Fibroblast of skin of left quadriceps (primary cell): ENCODE measurements at regions not wholly inside any gene's neighbourhood (a gene's known extent, or its start where the extent isn't known, plus 50 kb on each side); places are given as distances from the start of the nearest gene placed in this dataset.
"Not testable (repeated sequence)": the region's sequence is repeated elsewhere in the genome, so short reads cannot be mapped to it uniquely, and the experiment has no call there.

Experiments
- DNase-seq, 2 experiments: peaks; one replicate each; pipeline ENCODE4 v3.0.0-alpha.2; 2013; ENCODE audit warnings: low read depth in 2 of 2

DNA sequence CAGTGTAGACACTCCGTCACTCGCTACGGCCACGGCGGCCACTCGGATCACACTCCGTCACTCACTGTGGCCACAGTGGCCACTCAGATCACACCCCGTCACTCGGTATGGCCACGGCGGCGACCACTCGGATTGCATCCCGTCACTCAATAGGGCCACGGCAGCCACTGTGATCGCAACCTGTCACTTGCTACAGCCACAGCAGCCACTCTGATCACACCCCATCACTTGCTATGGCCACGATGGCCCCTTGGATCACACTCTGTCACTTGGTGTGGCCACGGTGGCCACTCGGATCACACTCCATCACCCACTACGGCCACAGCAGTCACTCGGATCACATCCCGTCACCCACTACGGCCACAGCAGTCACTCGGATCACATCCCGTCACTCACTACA is 175.3 kb downstream of the LAT start:
- not testable (repeated sequence) for DNase-seq

DNA sequence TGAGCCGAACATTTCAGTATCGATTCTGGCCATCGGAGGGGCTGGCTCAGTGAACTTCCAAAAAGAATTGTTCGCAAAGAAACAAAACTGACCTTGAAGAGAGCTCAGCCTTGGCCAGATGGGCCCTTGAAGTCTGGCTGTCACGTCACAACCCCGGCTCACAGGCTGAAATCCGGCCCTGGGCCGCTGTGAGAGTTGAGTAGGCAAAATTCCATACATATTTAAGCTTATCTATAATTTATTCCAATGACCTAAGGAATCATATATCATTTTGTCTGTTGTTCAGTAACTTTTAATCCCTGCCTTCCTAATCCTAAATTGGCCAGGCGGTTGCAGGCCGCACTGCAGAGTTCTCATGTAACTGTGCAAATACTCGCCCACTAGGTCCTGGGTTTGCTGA is 174.8 kb downstream of the LAT start:
- peak; percentile 3 to 4 for DNase-seq

DNA sequence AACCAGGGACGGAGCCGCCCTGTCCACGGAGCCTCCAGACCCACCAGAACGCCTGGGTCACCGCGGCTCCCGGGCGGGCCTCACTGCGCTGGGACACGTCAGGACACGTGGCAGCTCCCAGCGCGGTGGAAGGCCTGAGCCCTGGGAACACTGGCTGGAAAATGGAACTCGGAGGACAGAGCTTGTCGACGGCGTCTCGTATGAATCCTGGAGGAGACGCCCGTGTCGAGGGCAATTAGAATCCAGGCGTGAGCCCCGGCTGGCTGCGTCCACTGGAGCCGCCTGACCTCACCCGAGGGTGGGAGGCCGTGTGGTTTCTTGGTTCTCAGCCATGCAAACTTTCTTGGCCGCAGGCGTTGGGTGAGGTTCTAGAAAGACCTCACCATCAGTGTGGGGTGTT is 173.9 kb downstream of the LAT start:
- no peak for DNase-seq

DNA sequence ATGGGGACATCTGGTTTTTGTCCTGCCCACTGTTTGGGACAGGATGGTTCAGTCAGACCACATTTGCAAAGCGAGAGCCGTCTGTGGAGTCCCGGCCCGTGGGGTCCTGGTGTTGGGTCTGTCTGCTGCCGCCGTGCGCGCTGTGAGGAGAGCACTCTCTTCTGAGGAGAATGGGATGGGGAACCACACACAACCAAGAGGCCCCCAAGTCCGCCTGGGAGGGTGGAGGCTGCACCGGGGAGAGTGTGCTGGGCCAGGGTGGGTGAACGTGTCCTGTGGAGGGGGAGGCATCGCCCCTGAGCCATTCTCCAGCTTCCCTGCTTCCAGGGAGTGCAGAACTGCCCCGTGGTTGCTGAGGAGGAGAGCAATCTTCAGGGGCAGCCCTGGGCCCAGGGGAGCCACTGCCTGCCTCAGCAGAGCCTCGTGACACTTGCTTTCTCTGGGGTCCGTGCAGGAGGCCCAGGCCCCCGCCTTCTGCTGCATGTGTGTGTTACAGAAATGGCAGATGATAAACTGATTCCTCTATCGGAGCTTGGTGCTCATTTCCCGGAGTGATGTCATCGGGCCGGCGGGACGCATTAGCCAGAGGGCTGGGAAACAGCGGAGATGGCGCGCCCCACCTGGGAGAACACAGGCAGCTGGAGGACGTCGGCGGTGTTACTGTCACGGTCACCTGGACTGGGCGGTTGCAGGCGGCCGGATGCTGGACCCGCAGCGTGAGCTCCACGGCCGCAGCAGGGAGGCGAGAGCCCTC is 173.4 kb downstream of the LAT start:
- DNase-seq = not testable (repeated sequence)

DNA sequence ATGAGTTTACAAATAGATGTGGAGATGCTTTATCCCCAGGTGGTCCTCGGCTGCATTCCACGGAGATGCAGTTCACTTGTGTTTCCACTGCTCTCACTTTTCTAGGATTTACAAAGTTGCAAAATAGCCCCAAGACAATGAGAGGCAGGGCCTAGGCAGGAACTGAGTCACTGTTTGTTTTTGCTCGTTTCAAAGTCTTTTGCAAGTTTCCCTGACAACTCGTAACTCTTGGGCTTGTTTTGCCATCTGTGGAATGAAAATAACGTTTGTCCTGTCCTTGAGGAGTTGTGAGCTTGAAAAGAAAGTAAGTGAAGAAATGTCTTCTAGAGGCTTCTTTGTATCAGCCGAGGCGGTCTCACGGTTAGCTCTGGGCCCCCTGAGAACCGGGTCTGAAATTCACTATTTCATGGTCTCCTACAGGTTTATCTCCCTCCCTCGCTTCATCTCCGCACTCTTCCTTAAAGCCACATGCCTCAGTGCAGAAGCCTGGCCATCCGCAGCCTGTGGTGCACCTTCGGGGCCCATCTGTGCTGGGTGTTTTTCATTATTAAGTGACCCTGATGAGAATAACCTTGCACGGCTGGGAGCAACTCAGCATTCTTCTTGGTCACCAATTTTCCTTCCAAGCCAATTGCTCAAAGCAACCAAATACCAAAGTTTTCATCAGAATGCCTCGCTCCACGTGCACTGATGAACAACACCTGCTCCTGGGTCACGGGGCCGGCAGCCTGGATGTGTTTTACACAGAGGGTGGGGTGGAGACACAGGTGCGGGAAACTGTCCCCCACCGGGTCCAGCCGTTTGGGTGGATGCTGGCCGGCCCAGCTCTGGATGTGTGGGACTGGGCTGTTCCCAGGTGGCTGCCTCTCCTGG is 172.4 kb downstream of the LAT start:
- DNase-seq = peak; percentile 75 to 78

DNA sequence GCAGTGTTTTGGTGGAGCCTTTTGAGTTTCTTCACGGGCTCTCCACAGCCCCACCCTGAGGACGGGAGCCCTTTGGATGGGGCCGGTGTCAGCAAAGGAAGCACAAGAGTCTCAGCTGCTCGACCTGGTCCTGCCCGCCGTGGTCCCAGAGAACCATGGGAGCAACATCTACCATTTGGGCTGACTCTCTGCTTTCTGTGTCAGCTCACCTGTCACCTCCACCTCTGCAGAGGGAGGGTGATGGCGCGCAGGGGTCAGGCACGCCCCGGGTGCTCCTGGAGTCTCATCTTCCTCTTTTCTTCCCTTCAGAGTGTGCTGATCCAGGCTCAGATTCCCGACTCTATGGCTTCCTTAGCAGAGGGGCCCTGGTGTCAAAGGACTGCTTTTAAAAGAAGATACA is 171.7 kb downstream of the LAT start:
- no peak for DNase-seq

DNA sequence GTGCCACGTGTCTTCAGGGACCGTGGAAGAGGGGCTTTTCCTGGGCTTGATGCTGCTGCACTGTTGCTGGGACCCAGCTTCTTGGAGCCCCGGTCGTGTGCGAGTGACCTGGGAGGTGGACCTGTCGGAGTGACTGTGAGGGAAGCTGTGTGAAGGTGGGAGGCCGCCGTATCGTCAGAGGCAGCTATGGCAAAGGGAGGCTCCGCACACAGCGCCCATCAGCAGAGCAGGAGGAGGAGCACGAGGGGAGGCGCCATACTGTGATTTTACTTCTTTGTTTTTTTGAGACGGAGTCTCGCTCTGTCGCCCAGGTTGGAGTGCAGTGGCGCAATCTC is 171.0 kb downstream of the LAT start:
- not testable (repeated sequence) for DNase-seq

DNA sequence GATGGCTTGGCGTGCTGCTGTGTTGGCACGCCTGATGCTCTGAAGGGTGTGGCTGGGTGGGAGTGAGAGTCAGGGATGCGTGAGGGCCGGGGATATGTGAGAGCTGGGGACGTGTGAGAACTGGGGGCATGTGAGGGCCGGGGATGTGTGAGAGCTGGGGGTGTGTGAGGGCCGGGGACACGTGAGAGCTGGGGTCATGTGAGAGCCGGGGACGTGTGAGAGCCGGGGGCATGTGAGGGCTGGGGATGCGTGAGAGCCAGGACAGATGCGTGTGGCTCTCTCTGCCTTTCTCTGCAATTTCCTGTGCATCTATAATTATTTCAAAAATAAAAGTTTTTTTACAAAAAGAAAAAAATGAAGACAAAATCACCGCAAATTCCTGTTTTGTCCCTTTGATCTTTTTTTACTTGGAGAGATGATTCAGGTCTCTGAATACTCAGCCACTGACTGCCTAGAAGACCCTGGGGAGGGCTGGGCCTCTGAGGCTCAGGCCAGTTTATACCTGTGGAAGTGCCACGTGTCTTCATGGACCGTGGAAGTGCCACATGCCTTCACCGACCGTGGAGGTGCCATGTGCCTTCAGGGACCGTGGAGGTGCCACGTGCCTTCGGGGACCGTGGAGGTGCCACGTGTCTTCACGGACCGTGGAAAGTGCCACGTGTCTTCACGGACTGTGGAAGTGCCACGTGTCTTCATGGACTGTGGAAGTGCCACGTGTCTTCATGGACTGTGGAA is 170.4 kb downstream of the LAT start:
- DNase-seq = not testable (repeated sequence)

DNA sequence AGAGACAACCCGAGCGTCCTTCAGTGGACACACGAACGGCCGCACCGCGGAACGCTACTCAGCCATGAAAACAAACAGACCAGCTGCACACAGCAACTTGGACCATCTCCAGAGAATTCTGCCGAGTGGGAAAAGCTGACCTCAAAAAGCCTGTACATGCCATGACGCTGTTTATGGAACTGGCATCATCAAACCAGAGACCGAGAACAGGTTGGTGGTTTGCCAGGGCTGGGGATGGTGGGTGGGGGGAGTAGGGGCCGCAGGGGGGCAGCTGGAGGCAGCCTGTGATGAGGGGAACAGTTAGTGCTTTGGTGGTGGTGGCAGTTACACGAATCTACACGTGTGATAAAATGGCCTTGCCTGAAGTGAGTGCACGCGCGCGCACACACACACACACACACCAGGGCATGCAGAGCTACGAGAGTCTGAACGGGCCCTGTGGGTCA is 169.8 kb downstream of the LAT start:
- DNase-seq = no peak

DNA sequence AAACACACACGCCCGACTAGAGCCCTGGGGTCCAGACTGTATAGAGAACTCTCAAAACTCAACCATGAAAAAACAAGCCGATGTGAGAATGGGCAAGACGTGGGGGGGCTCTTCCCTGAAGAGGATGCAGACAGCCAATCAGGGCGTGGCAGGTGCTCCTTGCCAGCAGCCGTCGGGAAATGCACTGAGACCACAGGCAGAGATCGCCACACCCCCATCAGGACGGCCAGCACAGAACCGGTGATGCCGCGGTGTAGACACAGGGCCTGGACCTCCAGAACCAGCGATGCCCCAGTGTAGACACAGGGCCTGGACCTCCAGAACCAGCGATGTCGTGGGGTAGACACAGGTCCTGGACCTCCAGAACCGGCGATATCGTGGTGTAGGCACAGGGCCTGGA is 169.2 kb downstream of the LAT start:
- DNase-seq = no peak

DNA sequence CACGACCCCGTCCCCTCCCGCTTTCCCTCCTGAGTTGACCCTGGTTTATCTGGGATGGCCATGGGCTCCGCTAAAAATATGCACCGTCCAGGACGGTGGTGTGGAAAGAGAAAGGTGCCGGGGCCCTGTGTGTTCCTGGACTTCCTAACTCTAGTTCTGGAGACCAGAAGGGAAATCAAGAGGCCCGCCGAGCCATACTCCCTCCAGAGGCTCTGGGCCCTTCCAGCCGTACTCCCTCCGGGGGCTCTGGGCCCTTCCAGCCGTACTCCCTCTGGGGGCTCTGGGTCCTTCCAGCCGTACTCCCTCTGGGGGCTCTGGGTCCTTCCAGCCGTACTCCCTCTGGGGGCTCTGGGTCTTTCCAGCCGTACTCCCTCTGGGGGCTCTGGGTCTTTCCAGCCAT is 168.5 kb downstream of the LAT start:
- not testable (repeated sequence) for DNase-seq

DNA sequence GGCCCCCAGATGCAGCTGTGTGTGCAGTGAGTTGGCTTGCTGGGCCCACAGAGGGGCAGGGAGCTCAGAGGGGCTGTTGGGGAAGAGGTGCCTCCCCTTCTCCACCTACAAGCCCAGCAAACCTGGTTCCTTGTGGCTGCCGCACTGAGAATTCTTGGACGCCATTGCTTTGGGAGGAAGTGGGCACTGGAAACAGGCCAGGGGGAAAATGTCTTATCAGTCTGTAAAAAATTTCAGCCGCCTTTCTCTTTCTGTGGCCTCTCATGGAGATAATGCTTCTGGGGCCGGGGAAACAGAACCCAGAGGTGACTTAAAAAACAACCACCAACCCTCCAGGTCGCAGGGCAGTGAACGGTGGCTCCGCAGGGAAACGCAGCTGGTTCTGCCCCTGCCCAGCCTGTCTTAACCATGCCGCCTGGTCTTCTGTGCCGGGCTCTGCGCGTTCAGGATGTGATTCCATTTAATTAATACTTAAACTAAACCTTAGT is 167.7 kb downstream of the LAT start:
- not testable (repeated sequence) for DNase-seq

DNA sequence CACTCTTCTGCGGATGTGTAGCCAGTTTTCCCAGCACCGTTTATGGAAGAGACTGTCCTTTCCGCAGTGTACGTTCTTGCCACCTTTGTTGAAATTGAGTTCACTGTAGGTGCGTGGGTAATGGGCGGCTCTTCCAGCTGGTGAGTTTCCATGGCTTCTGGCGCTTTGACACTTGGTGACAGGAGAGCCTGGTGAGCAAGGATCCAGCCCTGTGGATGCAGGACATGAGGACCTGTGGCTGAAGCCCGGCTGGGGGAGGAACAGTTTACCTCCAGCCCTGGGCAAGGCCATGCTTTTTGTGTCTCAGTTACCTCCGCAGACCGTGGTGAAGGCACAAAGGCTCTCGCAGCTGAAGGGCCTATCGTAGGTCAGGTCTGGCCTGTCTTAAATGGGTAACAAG is 166.5 kb downstream of the LAT start:
- no peak for DNase-seq

DNA sequence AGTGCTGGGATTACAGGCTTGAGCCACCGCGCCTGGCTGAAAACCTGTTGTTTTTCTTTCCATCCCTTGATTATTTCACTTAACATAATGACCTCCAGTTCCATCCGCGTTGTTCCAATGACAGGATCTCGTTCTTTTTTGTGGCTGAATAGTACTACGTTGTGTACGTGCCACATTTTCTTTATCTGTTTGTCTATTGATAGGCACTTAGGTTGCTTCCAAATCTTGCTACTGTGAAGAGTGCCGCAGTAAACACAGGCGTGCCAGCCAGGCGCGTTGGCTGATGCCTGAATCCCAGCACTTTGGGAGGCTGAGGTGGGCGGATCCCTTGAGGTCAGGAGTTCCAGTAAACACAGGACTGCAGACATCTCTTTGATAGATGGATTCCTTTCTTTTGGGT is 165.1 kb downstream of the LAT start:
- DNase-seq = not testable (repeated sequence)

DNA sequence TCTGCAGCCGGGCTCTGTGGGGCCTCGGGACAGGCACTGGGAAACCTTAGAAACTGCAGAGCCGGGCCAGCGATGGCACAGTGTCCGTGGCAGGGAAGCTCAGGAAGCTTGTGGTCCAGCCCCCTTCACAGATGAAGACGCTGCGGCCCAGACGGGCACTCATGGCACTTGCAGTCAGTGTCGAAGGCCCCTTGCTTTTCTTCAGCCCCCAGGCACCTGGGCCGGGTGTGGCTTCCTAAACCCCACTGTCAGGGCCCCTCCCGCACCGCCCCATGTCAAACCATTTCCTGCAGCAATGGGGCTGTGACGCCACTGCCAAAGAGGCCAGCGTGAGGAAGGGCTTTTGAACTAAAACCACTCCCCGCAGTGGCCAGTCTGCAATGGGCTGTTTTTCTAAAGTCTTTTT is 164.0 kb downstream of the LAT start:
- no peak for DNase-seq

DNA sequence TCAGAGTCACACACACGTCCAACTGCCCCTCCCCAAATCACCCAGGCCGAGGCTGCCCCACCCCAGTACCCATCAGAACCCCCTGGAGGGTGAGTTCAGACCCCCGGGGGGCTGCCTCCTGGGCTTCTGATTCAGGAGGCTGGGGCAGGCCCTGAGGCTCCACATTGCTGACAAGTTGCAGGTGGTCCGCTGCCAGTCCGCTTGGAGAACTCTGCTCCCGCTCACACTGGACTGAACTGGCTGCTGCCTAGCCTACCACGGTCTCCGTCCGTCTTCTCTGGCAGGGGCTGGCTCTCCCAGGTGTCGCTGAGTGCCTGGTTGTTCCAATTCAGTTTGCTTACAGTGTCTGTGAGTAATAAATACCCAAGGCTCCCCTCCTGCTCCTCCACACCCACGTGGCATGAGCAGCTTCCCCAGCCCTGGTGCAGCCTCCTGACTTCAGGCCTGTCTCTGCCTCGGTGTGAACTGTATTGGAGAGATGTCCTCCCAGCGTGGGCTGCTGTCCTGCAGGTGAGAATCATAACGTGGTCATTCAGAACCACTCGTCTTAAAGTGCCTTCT is 163.4 kb downstream of the LAT start:
- no peak for DNase-seq

DNA sequence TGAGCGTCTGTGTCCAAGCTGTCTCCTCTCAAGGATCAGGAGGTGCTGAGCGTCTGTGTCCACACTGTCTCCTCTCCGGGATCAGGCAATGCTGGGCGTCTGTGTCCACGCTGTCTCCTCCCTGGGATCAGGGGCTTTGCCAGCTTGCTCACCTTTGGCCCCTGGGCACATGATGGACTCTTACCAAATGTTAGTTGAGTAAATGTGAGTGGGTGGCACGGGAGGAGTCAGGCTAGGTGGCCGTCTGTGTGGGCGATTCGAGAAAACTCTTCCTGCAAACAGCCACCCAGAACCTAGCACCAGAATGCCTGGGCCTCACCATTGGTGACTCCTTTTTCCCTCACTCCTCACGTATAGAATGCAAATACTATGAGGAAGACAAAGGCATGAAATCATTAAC is 162.9 kb downstream of the LAT start:
- not testable (repeated sequence) for DNase-seq

DNA sequence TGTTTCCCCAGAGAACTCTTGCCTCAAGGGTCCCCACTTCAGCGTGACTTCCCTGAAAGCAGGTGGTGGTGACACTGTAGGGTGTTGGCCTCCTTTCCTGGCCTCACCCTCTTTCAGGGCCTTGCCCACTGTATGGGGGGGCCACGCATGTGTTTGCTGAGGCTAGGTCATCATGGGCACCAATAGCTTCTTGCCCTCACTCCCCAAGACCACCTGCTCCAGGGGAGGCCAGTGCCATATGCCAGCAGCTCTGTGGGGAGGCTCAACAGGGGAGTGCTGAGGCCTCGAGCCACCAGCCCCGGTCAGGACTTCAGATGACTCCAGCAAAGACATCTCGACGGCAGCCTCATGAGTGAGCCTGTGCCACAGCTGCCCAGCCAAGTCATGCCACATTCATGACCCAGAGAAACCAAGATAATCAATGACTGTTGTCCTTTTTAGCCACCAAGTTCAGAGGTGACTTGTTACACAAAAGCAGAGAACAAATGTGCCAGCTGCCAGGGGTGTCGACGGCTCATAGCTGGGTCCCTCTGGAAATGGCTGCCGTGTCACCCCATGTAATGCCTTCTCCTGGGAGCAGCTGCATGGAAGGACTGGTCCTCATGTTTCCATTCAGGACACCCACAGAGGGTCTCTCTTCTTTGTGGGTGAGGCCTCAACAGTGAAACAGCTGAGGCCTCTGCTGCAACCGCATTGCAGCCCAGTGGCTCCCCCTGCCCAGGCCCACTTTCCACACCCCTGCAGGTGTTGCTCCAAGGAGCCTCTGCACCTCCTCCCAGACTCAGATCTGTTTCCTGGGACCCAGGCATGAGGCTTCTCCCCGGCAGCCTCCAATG is 162.2 kb downstream of the LAT start:
- DNase-seq = not testable (repeated sequence)

DNA sequence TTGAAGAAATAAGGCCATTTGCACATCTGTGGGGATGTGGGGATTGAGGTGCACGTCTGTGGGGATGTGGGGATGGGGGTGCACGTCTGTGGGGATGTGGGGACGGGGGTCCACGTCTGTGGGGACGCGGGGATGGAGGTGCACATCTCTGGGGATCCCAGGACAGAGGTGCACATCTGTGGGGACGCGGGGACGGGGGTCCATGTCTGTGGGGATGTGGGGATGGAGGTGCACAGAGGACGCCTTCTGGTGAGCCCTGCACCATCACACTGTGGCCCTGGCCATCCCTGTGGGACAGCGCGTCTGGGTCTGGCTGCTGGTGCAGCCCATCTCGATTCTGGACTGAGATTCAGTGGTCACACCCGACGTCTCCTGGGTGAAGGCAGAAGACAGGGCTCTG is 161.4 kb downstream of the LAT start:
- DNase-seq = no peak

DNA sequence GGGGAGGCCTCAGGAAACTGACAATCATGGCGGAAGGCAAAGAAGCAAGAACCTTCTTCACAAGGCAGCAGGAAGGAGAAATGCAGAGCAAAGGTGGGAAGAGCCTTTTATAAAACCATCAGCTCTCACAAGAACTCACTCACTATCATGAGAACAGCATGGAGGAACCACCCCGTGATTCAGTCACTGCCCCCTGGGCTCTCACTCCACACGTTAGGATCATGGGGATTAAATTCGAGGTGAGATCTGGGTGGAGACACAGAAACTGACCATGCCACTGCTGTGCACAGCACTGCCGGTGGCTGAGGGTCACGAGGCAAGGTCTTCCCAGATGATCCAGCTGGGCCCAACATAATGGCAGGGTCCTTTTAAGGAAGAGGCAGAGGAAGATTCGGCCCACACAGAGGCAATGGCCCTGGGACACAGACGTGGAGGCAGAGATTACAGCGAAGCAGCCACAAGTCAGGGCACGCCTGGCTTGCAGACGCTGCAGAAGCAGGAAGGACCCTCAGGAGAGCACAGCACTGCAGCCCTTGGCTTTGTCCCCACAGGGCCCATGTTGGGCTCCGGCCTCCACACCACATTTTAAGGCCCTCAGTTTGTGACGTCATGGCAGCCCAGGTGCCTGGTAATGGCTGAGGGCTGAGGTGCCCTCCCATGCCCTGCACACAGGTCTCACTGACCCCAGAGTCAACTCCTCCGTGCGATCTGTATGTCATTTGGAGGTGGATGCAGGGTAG is 160.8 kb downstream of the LAT start:
- not testable (repeated sequence) for DNase-seq
